C4-2B (cell line): ENCODE measurements at regions not wholly inside any gene's neighbourhood (a gene's known extent, or its start where the extent isn't known, plus 50 kb on each side); places are given as distances from the start of the nearest gene placed in this dataset.

Experiments used
- H3K27ac ChIP-seq: fragments of 450-650 bp; 2 replicates; pipeline ENCODE4 v1.5.1; 2017
- ZFX ChIP-seq: fragments of 450-650 bp; IDR thresholded peaks from 2 replicates; pipeline ENCODE4 v1.6.1; 2017
- TF ChIP-seq, protein P1 (sequence below): fragments of 450-650 bp; conservative IDR thresholded peaks from 2 replicates; pipeline ENCODE4 v1.5.1; 2017; ENCODE audit warnings: mild to moderate bottlenecking

DNA sequence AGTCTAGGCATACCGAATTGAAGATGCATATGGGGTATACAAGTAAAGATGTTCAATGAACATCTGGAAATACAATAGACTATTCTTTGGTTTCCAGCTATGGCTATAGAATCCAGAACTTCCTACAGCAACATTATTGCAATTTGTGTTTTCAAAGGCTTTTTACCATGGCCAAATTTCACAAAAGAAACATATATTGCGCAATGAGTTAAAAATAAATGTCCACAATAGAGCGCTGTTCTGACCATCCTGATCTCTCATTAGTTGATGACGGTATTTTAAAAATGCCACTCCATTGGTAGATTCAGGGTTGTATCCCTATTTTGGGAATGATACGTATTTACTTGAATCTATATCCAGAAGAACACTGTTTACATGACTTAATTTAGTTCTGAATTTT is 139.2 kb downstream of the LINC00632 start:
- TF ChIP-seq, protein P1, sequence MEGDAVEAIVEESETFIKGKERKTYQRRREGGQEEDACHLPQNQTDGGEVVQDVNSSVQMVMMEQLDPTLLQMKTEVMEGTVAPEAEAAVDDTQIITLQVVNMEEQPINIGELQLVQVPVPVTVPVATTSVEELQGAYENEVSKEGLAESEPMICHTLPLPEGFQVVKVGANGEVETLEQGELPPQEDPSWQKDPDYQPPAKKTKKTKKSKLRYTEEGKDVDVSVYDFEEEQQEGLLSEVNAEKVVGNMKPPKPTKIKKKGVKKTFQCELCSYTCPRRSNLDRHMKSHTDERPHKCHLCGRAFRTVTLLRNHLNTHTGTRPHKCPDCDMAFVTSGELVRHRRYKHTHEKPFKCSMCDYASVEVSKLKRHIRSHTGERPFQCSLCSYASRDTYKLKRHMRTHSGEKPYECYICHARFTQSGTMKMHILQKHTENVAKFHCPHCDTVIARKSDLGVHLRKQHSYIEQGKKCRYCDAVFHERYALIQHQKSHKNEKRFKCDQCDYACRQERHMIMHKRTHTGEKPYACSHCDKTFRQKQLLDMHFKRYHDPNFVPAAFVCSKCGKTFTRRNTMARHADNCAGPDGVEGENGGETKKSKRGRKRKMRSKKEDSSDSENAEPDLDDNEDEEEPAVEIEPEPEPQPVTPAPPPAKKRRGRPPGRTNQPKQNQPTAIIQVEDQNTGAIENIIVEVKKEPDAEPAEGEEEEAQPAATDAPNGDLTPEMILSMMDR: no peak
- no peak for TF ChIP-seq ZFX

DNA sequence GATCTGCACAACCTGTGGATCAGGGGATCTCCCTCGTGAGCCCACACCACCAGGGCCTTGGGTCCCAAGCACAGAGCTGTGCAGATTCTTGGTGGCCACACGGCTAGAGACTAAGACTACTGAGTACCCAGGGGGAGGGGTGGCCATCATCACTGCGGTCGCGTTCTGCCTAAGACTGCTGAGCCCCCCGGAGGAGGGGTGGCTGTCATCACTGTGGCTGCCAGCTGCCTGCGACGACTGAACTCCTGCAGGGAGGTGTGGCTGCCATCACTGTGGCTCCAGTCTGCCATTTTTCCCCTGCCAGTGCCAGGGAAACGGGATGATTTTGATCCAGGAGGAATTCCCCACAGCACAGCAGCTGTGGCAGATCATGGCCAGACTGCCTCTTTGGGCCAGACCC is 141.7 kb upstream of the SPANXB1 start:
- no peak overlapping the region for H3K27ac ChIP-seq
- TF ChIP-seq, protein P1: no peak
- no peak for TF ChIP-seq ZFX

More for the DNA sequence above, 139.2 kb downstream of the LINC00632 start:
- H3K27ac ChIP-seq: no peak overlapping the region

DNA sequence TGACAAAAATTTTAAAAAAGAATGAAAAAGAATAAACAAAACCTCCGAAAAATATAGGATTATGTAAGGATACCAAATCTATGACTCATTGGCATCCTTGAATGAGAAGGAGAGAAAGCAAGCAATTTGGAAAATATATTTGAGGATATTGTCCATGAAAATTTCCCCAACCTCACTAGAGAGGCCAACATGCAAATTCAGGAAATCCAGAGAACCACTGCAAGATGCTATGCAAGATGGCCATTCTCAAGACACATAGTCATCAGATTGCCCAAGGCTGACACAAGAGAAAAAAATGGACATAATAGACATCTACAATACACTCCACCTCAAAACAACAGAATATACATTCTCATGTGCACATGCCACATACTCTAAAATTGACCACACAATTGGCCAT is 135.9 kb upstream of the SPANXB1 start:
- TF ChIP-seq, protein P1: no peak
- no peak for TF ChIP-seq ZFX
- no peak overlapping the region for H3K27ac ChIP-seq

- no peak overlapping the region for H3K27ac ChIP-seq
- TF ChIP-seq, protein P1: no peak
- no peak for TF ChIP-seq ZFX
Measured at GRCh38 chrX:140912606-140913005, 89.8 kb upstream of the SPANXB1 start.

DNA sequence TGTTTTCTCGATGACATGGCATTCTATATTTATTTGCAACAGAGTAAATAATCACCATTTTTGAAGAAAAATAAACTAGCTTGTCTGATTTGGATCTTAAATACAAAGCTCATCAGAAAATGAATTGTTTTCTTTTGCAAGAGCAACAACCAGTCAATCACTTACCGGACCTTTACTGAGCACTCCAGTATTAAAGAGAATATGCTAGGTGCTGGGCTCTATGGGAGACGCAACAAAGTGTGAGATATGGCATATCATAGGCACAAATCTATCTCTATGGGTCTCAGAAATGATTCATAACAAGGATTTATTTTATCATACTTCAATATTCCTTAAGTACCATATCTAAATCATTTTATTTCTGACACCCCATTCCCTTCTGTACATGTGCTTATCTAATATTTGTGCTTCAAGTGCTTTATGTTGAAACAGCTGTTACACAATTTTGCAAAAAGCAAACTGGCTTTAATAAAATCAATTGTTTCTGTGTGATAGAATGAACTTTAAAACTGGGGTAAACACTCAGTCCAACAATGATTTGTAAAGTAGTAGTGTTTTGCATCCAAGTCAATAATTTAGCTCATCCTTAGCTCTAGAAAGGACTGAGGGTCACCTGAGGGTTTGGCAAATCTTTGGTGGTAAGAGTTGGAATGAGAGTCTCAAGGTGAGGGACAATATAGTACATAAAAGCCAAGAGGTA is 88.4 kb upstream of the SPANXB1 start:
- H3K27ac ChIP-seq: no peak overlapping the region
- TF ChIP-seq ZFX: no peak
- TF ChIP-seq, protein P1: no peak

DNA sequence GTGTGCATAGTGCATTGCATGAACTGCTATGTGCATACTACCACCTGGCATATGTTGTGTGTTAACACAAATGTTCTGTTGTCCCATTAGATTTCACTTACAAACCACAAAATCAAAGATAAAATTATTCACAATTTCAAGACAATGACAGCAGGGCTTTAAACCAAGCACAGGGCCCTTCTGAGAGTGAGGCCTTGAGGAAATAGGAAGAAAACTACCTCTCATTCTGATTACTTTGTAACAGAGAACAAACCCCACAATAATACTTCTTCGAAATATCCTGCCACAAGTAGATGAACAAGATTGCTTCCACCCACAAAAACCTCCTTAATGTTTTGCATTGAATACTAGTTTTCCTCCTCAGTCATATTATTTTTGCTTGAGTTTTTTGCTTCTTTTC is 85.5 kb upstream of the SPANXB1 start:
- TF ChIP-seq ZFX: no peak
- TF ChIP-seq, protein P1: no peak
- H3K27ac ChIP-seq: no peak overlapping the region

GRCh38 chrX:140917354-140918115 is 84.9 kb upstream of the SPANXB1 start:
- no peak overlapping the region for H3K27ac ChIP-seq
- TF ChIP-seq, protein P1: no peak
- TF ChIP-seq ZFX: no peak
